Aorta (tissue), 5 donors: ENCODE measurements at regions not wholly inside any gene's neighbourhood (a gene's known extent, or its start where the extent isn't known, plus 50 kb on each side); places are given as distances from the start of the nearest gene placed in this dataset.
"Not testable (repeated sequence)": the region's sequence is repeated elsewhere in the genome, so short reads cannot be mapped to it uniquely, and the experiment has no call there.

Experiments used
- ATAC-seq: fragments of 200-7000 bp; cut with Tn5 transposase; one replicate; pipeline ENCODE4 v1.9.1; 2022; ENCODE audit warnings: moderate library complexity; ENCODE audit not compliant: low FRiP score
- DNase-seq, 2 donors: peaks; one replicate each; pipeline ENCODE4 v3.0.0-alpha.2; 2020
- H3K27ac ChIP-seq, 2 donors: one replicate each; pipeline ENCODE4 v1.5.1; 2013; ENCODE audit warnings: low read length in 2 of 2, mild to moderate bottlenecking in 2 of 2, moderate library complexity in 2 of 2, control low read depth in 1 of 2, inconsistent platforms in 1 of 2, low read depth in 1 of 2
- H3K27me3 ChIP-seq, 2 donors: one replicate each; pipeline ENCODE4 v1.6.1; 2013; ENCODE audit warnings: control low read depth in 1 of 2, low read length in 1 of 2, mild to moderate bottlenecking in 1 of 2, moderate library complexity in 1 of 2; ENCODE audit not compliant: insufficient read depth in 2 of 2, control insufficient read depth in 1 of 2
- H3K36me3 ChIP-seq, 2 donors: one replicate each; pipeline ENCODE4 v1.6.1; 2013; ENCODE audit warnings: control low read depth in 1 of 2, low read length in 1 of 2, mild to moderate bottlenecking in 1 of 2; ENCODE audit not compliant: insufficient read depth in 2 of 2, control insufficient read depth in 1 of 2
- H3K4me1 ChIP-seq, 2 donors: one replicate each; pipeline ENCODE4 v1.6.1; 2013; ENCODE audit warnings: low read length in 2 of 2, control low read depth in 1 of 2, mild to moderate bottlenecking in 1 of 2, moderate library complexity in 1 of 2; ENCODE audit not compliant: insufficient read depth in 2 of 2, control insufficient read depth in 1 of 2
- H3K4me3 ChIP-seq, 2 donors: one replicate each; pipeline ENCODE4 v1.5.1; 2013; ENCODE audit warnings: low read length in 2 of 2, control low read depth in 1 of 2, mild to moderate bottlenecking in 1 of 2
- H3K9me3 ChIP-seq: one replicate; pipeline ENCODE4 v1.6.1; 2013; ENCODE audit warnings: mild to moderate bottlenecking, low read length; ENCODE audit not compliant: control insufficient read depth
- WGBS, 2 donors: extraction: QIAGEN DNeasy Blood & Tissue Kit; methylation state at CpG; one replicate each; pipeline ENCODE4 v1.1.7; 2013; 5-methylcytosine and 5-hydroxymethylcytosine counted together
- intact Hi-C, 2 donors: fragments of 100-400 bp; cut with DNase I; formaldehyde crosslinking; loops; one replicate each; pipeline versions ENCODE4 v1.14.2 to v1.15.0; 2022
- donor health status: healthy with polysubstance abuse.
- donor health status: Bipolar disorder and iron deficiency.
- donor health status: DM: no; HTN: no; CAD: no.
- donor health status: DM: no; HTN: no; CAD: no.
- donor health status: DM: yes; HTN: yes; CAD: no.

DNA sequence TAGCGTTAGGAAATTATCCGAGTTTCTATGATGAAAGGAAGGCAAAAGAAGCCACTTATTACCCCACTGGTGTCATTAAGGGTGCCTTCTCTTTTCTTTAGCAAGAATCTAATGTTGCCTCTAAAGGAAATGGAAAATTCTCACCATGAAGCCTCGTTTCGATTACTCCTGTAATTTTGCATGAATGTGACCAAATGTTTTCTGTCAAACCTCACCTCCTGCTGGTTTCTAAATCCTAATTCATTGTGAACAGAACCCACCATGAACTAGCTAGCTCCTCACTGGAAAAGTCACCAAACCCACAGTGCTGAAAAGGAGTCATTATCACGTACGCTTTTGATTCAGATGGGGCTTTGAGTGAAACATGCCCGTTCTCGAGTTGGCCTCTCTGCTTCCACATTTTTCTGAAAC lies 119.9 kb downstream of the COPS8 start:
- WGBS, 2 donors = 83 to 89% methylated on average over 8 of the region's 8 CpGs
- Histone ChIP-seq H3K4me3 (no peak overlapping the region), H3K9me3 (no peaks in the 10 kb centered on the region), H3K27ac (no peak overlapping the region), H3K27me3 (no peaks in the 10 kb centered on the region), H3K4me1 (no peaks in the 10 kb centered on the region), H3K36me3 (no peaks in the 10 kb centered on the region)
- ATAC-seq = no peak
- DNase-seq = no peak
- intact Hi-C loops = no loop called here

GRCh38 chr2:237207646-237208045 lies 122.0 kb downstream of the COPS8 start:
- Histone ChIP-seq H3K27me3 (no peaks in the 10 kb centered on the region), H3K36me3 (no peaks in the 10 kb centered on the region), H3K4me3 (no peak overlapping the region), H3K9me3 (no peaks in the 10 kb centered on the region), H3K27ac (no peak overlapping the region), H3K4me1 (no peaks in the 10 kb centered on the region)
- 17 to 19% methylated on average over 7 of the region's 7 CpGs for WGBS, 2 donors
- ATAC-seq = peak; percentile 76
- intact Hi-C loops = no loop called here
- DNase-seq = peak; percentile 78 to 86

DNA sequence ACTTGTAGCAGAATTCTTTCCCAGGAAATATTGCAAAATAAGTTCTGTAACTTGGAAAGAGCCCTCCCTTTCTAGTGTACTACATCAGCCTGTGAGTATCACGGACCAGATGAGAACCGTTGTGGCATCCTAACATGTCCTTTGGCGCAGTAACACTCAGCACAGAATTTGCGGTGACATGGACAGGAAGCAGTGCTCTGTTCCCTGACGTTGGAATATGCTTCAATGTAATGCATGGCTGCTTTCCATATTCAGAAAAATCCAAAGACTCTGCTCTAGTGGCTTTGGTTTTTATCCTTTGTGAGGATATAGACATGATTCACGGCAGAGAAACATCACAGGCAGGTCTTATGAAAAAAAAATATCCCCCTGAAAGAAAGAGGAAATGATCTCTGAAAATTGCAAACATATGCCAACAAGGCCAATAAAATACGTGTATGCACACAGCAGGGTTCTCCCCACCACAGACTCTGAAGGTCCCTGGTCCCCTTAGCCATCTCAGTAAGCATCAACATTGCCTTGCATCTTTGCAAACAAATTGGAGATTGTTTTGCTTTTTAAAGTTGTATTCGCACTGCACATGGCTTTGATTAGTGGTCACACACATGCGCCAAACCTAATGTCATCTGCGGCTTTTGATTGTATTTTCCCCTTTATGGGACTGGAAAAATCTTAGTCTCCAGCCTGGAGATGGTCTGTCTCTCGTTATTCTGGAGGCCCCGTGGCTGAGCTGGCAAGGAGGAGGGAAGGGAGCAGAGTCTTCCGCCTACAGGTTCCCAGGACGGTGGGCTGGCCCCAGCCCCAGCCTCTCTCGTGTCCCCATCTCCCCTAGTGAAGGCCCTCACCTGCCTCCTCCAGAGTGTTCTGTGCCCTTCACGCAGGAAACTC lies 122.9 kb downstream of the COPS8 start:
- DNase-seq (no peak), ATAC-seq (peak; percentile 36)
- intact Hi-C loops = no loop called here
- H3K27ac ChIP-seq = no peak overlapping the region
- no peaks in the 10 kb centered on the region for H3K36me3 ChIP-seq
- no peaks in the 10 kb centered on the region for H3K4me1 ChIP-seq
- no peaks in the 10 kb centered on the region for H3K27me3 ChIP-seq
- 66% methylated on average over 16 of the region's 16 CpGs for WGBS, 2 donors
- no peak overlapping the region for H3K4me3 ChIP-seq
- H3K9me3 ChIP-seq = no peaks in the 10 kb centered on the region

- Histone ChIP-seq H3K27me3 (no peaks in the 10 kb centered on the region), H3K4me1 (no peaks in the 10 kb centered on the region), H3K4me3 (no peak overlapping the region), H3K27ac (no peak overlapping the region), H3K36me3 (no peaks in the 10 kb centered on the region), H3K9me3 (no peaks in the 10 kb centered on the region)
- WGBS, 2 donors = 93 to 94% methylated on average over 6 of the region's 6 CpGs
- ATAC-seq = no peak
- DNase-seq = no peak
- intact Hi-C loops = no loop called here
These were observed 124.2 kb downstream of the COPS8 start for GRCh38 chr2:237209885-237210284.

- no peaks in the 10 kb centered on the region for H3K9me3 ChIP-seq
- 96 to 97% methylated on average over 7 of the region's 7 CpGs for WGBS, 2 donors
- H3K27me3 ChIP-seq = no peaks in the 10 kb centered on the region
- intact Hi-C loops = no loop called here
- ATAC-seq (no peak), DNase-seq (no peak)
- no peaks in the 10 kb centered on the region for H3K4me1 ChIP-seq
- no peak overlapping the region for H3K27ac ChIP-seq
- no peak overlapping the region for H3K4me3 ChIP-seq
- H3K36me3 ChIP-seq = no peaks in the 10 kb centered on the region
These were observed 124.6 kb downstream of the COPS8 start for GRCh38 chr2:237210297-237210696.

- intact Hi-C loops = no loop called here
- no peaks in the 10 kb centered on the region for H3K27me3 ChIP-seq
- DNase-seq (no peak), ATAC-seq (no peak)
- no peaks in the 10 kb centered on the region for H3K9me3 ChIP-seq
- no peak overlapping the region for H3K27ac ChIP-seq
- 84 to 88% methylated on average over 6 of the region's 6 CpGs for WGBS, 2 donors
- no peak overlapping the region for H3K4me3 ChIP-seq
- H3K36me3 ChIP-seq = no peaks in the 10 kb centered on the region
- H3K4me1 ChIP-seq = no peaks in the 10 kb centered on the region
These were observed 125.1 kb downstream of the COPS8 start for GRCh38 chr2:237210763-237211162.

DNA sequence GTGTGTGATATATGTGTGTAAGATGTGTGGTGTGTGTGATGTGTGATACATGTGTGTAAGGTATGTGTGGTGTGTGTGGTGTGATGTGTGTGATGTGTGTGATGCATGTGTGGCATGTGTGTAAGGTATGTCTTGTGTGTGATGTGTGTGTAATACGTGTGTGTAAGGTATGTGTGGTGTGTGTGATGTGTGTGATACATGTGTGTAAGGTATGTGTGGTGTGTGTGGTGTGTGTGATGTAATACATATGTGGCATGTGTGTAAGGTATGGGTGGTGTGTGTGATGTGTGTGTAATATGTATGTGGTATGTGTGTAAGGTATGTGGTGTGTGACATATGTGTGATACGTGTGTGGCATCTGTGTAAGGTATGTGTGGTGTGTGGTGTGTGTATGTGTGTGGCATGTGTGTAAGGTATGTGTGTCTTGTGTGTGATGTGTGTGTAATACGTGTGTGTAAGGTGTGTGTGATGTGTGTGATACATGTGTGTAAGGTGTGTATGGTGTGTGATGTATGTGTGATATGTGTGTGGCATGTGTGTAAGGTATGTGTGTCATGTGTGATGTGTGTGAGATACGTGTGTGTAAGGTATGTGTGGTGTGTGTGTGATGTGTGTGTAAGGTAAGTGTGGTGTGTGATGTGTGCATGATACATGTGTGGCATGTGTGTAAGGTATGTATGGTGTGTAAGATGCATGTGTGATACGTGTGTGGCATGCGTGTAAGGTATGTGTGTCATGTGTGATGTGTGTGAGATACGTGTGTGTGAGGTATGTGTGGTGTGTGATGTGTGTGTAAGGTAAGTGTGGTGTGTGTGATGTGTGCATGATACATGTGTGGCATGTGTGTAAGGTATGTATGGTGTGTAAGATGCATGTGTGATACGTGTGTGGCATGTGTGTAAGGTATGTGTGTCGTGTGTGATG lies 126.9 kb downstream of the COPS8 start:
- H3K9me3 ChIP-seq, H3K27me3 ChIP-seq, H3K4me3 ChIP-seq, H3K36me3 ChIP-seq, intact Hi-C loops, H3K27ac ChIP-seq, H3K4me1 ChIP-seq, ATAC-seq, DNase-seq: not testable (repeated sequence)
- WGBS, 2 donors = 94 to 96% methylated on average over 9 of the region's 9 CpGs

DNA sequence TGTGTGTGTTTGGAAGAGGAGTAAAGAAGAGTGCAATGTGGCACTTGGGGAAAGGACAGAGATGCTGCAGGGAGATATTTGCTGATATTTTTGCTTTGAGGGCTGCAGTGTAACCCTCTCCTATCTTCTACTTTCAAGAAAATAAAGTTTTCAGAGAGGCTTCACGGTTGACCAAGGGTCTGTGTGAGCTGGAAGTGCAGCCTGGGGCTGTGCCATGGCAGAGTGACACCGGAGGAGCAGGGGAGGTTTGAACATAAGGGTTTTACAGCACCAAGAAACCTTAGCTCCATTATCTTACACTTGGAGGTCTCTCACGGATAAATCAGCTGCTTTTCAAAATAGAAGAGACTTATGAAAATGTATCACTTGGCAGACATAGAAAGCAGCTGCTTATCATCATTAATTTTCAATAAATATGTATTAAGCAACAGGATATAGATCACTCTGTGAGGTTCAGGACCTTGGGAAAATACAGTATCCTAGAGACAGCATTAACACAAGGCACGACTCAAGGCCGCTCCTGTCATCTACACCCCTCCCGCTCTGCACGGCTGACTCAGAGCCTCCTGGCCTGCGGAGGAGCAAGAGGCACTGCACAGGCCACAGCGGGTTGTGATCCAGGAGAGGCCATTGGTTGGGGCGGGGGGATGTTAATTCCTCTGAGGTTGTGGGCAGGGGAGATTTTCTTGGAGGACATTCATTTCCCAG lies 127.8 kb downstream of the COPS8 start:
- WGBS, 2 donors = 69 to 75% methylated on average over 10 of the region's 10 CpGs
- Histone ChIP-seq H3K36me3 (no peaks in the 10 kb centered on the region), H3K4me1 (no peaks in the 10 kb centered on the region), H3K27ac (no peak overlapping the region), H3K4me3 (no peak overlapping the region), H3K27me3 (no peaks in the 10 kb centered on the region), H3K9me3 (no peaks in the 10 kb centered on the region)
- DNase-seq (peak; percentile 72 to 82), ATAC-seq (peak; percentile 80)
- intact Hi-C loops = no loop called here
